C4-2B (cell line): ENCODE measurements at regions not wholly inside any gene's neighbourhood (a gene's known extent, or its start where the extent isn't known, plus 50 kb on each side); places are given as distances from the start of the nearest gene placed in this dataset.
"Not testable (repeated sequence)": the region's sequence is repeated elsewhere in the genome, so short reads cannot be mapped to it uniquely, and the experiment has no call there.

Source experiments
- ZFX ChIP-seq: fragments of 450-650 bp; IDR thresholded peaks from 2 replicates; pipeline ENCODE4 v1.6.1; 2017
- TF ChIP-seq, protein P1 (sequence below): fragments of 450-650 bp; conservative IDR thresholded peaks from 2 replicates; pipeline ENCODE4 v1.5.1; 2017; ENCODE audit warnings: mild to moderate bottlenecking

DNA sequence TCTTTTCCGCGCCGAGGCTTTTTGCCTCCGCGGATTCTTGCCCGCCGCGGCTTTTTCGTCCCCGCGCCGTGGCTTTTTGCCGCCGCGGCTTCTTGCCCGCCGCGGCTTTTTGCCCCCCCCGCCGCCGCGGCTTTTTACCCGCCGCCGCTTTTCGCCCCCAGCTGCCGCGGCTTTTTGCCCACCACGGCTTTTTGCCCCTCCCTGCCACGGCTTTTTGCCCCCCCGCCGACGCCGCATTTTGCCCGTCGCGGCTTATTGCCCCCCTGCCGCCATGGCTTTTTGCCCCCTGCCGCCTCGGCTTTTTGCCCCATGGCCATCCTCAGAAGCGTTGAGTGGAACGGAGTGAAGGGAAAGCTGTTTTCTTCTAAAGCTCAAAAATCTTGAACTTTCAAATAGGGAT, 4955.5 kb upstream of the OR11H1 start:
- TF ChIP-seq, protein P1, sequence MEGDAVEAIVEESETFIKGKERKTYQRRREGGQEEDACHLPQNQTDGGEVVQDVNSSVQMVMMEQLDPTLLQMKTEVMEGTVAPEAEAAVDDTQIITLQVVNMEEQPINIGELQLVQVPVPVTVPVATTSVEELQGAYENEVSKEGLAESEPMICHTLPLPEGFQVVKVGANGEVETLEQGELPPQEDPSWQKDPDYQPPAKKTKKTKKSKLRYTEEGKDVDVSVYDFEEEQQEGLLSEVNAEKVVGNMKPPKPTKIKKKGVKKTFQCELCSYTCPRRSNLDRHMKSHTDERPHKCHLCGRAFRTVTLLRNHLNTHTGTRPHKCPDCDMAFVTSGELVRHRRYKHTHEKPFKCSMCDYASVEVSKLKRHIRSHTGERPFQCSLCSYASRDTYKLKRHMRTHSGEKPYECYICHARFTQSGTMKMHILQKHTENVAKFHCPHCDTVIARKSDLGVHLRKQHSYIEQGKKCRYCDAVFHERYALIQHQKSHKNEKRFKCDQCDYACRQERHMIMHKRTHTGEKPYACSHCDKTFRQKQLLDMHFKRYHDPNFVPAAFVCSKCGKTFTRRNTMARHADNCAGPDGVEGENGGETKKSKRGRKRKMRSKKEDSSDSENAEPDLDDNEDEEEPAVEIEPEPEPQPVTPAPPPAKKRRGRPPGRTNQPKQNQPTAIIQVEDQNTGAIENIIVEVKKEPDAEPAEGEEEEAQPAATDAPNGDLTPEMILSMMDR: not testable (repeated sequence)
- not testable (repeated sequence) for TF ChIP-seq ZFX
